GM21529 (cell line): ENCODE measurements at regions not wholly inside any gene's neighbourhood (a gene's known extent, or its start where the extent isn't known, plus 50 kb on each side); places are given as distances from the start of the nearest gene placed in this dataset.

Experiments
- ATAC-seq: cut with Tn5 transposase; IDR thresholded peaks from one replicate; pipeline ENCODE4 v1.9.1; 2021; ENCODE audit not compliant: unreplicated experiment

GRCh38 chr7:156080046-156080445 lies 267.8 kb upstream of the SHH start:
- ATAC-seq, result no peak

GRCh38 chr7:156079156-156079555 lies 266.9 kb upstream of the SHH start:
- no peak for ATAC-seq

- no peak for ATAC-seq
Measured at GRCh38 chr7:156074982-156075615, 262.8 kb upstream of the SHH start.

GRCh38 chr7:156074084-156074483 lies 261.8 kb upstream of the SHH start:
- no peak for ATAC-seq

- ATAC-seq, result no peak
Measured at GRCh38 chr7:156073366-156074052, 261.2 kb upstream of the SHH start.

GRCh38 chr7:156071612-156072011 lies 259.3 kb upstream of the SHH start:
- ATAC-seq, result no peak

GRCh38 chr7:156069891-156070290 lies 257.6 kb upstream of the SHH start:
- no peak for ATAC-seq

GRCh38 chr7:156067156-156067555 lies 254.9 kb upstream of the SHH start:
- no peak for ATAC-seq

GRCh38 chr7:156065400-156065799 lies 253.1 kb upstream of the SHH start:
- no peak for ATAC-seq

GRCh38 chr7:156064971-156065386 lies 252.7 kb upstream of the SHH start:
- ATAC-seq, result no peak

GRCh38 chr7:156063241-156063810 lies 251.1 kb upstream of the SHH start:
- no peak for ATAC-seq

GRCh38 chr7:156062286-156062685 lies 250.0 kb upstream of the SHH start:
- ATAC-seq, result no peak

- no peak for ATAC-seq
Measured at GRCh38 chr7:156061689-156062255, 249.5 kb upstream of the SHH start.

- ATAC-seq, result no peak
Measured at GRCh38 chr7:156060925-156061324, 248.7 kb upstream of the SHH start.

GRCh38 chr7:156059369-156059768 lies 247.1 kb upstream of the SHH start:
- ATAC-seq, result no peak

GRCh38 chr7:156058248-156058647 lies 246.0 kb upstream of the SHH start:
- ATAC-seq, result no peak

GRCh38 chr7:156056534-156056933 lies 244.3 kb upstream of the SHH start:
- no peak for ATAC-seq

GRCh38 chr7:156055206-156055822 lies 243.1 kb upstream of the SHH start:
- ATAC-seq, result no peak

- no peak for ATAC-seq
Measured at GRCh38 chr7:156051884-156052283, 239.6 kb upstream of the SHH start.

GRCh38 chr7:156050636-156051569 lies 238.6 kb upstream of the SHH start:
- no peak for ATAC-seq

GRCh38 chr7:156049366-156049765 lies 237.1 kb upstream of the SHH start:
- ATAC-seq, result no peak
